Gastrocnemius medialis (tissue), 4 donors: ENCODE measurements at regions not wholly inside any gene's neighbourhood (a gene's known extent, or its start where the extent isn't known, plus 50 kb on each side); places are given as distances from the start of the nearest gene placed in this dataset.

Experiments used
- POLR2A ChIP-seq, 2 donors: fragments of 450-650 bp; IDR thresholded peaks; one replicate each; pipeline ENCODE4 v1.6.1; 2017; ENCODE audit warnings: antibody characterized with exemption in 2 of 2, mild to moderate bottlenecking in 2 of 2, moderate library complexity in 2 of 2
- TF ChIP-seq, protein P1 (sequence below), 5 experiments: fragments of 450-650 bp in 3 of 5; fragments of 200-600 bp in 2 of 5; sonication (generic) in 2 of 5; IDR thresholded peaks in 4 of 5; conservative IDR thresholded peaks in 1 of 5; 1 replicate in 4 of 5; 2 replicates in 1 of 5; pipeline ENCODE4 v1.5.1; 2016 to 2019; ENCODE audit warnings: antibody characterized with exemption in 5 of 5, mild to moderate bottlenecking in 3 of 5, moderate library complexity in 3 of 5

GRCh38 chr3:14254812-14255702, 76.4 kb downstream of the LSM3 start:
- TF ChIP-seq, protein P1, sequence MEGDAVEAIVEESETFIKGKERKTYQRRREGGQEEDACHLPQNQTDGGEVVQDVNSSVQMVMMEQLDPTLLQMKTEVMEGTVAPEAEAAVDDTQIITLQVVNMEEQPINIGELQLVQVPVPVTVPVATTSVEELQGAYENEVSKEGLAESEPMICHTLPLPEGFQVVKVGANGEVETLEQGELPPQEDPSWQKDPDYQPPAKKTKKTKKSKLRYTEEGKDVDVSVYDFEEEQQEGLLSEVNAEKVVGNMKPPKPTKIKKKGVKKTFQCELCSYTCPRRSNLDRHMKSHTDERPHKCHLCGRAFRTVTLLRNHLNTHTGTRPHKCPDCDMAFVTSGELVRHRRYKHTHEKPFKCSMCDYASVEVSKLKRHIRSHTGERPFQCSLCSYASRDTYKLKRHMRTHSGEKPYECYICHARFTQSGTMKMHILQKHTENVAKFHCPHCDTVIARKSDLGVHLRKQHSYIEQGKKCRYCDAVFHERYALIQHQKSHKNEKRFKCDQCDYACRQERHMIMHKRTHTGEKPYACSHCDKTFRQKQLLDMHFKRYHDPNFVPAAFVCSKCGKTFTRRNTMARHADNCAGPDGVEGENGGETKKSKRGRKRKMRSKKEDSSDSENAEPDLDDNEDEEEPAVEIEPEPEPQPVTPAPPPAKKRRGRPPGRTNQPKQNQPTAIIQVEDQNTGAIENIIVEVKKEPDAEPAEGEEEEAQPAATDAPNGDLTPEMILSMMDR (IDR thresholded peaks at IDR 0.05 in 4 of 5, conservative IDR thresholded peaks at IDR 0.05 in 1 of 5) = no peak
- no peak for TF ChIP-seq POLR2A (IDR thresholded peaks at IDR 0.05)
